ENCODE measurements at regions not wholly inside any gene's neighbourhood (a gene's known extent, or its start where the extent isn't known, plus 50 kb on each side); places are given as distances from the start of the nearest gene placed in this dataset.

DNA sequence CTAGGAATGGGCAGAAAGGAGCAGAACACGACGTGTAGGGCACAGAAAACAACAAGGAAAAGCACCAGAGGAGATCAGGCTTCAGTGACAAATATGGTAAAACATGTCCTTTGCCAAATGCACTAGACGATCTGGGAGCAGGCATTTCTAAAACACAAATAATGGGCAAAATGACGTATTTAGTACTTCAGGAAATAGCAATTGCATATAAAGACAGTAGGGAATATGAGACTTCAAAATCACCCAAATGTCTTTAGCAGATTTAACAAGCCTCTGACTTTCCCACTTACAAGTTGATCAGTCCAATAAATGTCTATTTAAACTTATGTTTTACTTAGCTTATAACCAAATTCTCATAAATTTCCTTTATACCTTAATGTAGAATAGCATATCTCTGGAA lies 969.6 kb upstream of the C9orf72 start:
- TF ChIP-seq, protein P1, sequence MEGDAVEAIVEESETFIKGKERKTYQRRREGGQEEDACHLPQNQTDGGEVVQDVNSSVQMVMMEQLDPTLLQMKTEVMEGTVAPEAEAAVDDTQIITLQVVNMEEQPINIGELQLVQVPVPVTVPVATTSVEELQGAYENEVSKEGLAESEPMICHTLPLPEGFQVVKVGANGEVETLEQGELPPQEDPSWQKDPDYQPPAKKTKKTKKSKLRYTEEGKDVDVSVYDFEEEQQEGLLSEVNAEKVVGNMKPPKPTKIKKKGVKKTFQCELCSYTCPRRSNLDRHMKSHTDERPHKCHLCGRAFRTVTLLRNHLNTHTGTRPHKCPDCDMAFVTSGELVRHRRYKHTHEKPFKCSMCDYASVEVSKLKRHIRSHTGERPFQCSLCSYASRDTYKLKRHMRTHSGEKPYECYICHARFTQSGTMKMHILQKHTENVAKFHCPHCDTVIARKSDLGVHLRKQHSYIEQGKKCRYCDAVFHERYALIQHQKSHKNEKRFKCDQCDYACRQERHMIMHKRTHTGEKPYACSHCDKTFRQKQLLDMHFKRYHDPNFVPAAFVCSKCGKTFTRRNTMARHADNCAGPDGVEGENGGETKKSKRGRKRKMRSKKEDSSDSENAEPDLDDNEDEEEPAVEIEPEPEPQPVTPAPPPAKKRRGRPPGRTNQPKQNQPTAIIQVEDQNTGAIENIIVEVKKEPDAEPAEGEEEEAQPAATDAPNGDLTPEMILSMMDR (IDR thresholded peaks at IDR 0.05): no peak
- ATAC-seq: no peak
- intact Hi-C loops (cut with DNase I): no loop called here

DNA sequence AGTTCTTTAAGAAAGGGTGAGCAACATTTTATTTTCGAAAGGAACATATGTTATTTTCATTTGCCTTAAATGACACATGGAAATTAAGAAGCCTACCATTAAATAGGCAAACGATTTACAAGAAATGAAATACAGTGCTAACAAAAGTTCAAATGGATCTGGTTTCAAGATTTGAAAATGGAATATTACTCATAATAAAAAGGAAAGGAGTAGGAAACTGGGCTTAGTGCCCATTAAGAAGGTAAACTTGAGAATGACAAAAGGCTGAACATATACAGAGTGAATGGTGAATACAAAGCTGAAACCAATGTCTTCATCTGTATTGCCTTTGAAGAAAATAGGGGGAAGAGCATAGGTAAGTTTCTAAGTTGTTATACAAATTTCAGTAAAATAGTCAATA lies 974.2 kb upstream of the C9orf72 start:
- Histone ChIP-seq H3K27ac (no peak overlapping the region), H3K4me3 (no peak overlapping the region), H3K27me3 (ENCODE audit: low read depth) (no peaks in the 10 kb centered on the region), H3K9me3 (peaks cover 3% of the 10 kb centered on the region), H3K36me3 (no peaks in the 10 kb centered on the region), H3K4me1 (no peaks in the 10 kb centered on the region)
- ATAC-seq (no peak), DNase-seq (no peak)
- TF ChIP-seq, protein P1 (IDR thresholded peaks at IDR 0.05): no peak
- intact Hi-C loops (cut with DNase I): no loop called here

More for the DNA sequence above, 969.6 kb upstream of the C9orf72 start:
- H3K4me3 ChIP-seq: no peak overlapping the region
- no peaks in the 10 kb centered on the region for H3K27me3 ChIP-seq (ENCODE audit: low read depth)
- no peaks in the 10 kb centered on the region for H3K9me3 ChIP-seq
- H3K27ac ChIP-seq: no peak overlapping the region
- no peaks in the 10 kb centered on the region for H3K36me3 ChIP-seq
- DNase-seq: no peak
- H3K4me1 ChIP-seq: no peaks in the 10 kb centered on the region

DNA sequence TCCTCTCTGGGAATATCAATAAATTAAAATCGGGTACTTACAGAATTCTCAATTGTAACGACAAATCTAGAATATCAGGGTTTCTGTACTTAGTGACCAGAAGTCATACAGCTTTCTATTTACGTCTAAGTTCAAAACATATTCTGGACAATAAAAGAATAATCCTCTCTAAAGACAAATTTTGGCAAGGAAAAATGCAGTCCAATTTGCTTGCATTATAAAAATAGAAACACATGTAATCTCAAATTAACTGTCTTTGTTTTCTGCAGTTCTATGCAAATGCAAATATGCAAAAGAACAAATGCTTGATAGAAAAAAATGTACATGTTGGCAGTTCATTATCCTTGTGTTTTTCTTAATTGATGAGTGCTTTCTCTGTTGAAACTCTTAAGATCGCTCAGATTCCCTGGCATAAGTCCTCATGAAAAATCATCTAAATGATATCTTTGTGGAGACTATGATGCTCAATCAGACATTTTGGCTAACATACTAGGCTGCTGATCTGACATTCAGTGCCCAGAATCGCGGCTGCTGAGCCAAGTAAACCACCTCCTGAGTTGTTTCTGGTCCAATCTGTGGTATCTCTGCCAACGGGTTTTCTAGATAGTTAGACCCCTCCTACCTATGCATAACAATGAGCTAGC lies 990.1 kb upstream of the C9orf72 start:
- no peak for ATAC-seq
- no peak overlapping the region for H3K27ac ChIP-seq
- no peak overlapping the region for H3K4me3 ChIP-seq
- no peak for DNase-seq
- intact Hi-C loops (cut with DNase I): no loop called here
- no peaks in the 10 kb centered on the region for H3K27me3 ChIP-seq (ENCODE audit: low read depth)
- no peaks in the 10 kb centered on the region for H3K4me1 ChIP-seq
- no peaks in the 10 kb centered on the region for H3K36me3 ChIP-seq
- TF ChIP-seq, protein P1 (IDR thresholded peaks at IDR 0.05): no peak
- H3K9me3 ChIP-seq: no peaks in the 10 kb centered on the region

DNA sequence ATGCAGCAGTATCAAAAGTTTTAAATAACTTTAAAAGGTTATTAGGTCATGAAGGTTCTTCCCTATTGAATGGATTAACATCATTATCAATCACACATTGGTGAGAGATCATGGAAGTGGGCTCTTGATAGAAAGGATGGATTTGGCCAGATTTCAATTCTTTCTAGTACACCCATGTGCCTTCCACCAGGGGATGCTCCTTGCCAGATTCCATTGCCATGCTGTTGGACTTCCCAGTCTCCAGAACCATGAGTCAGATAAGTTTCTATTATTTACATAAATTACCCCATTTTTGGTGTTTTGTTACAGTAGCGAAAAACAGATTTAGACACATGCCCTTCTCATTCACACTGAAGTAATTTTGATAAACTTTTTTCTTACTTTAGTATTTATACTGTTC lies 1010.6 kb upstream of the C9orf72 start:
- intact Hi-C loops (cut with DNase I): no loop called here
- no peaks in the 10 kb centered on the region for H3K9me3 ChIP-seq
- no peak overlapping the region for H3K4me3 ChIP-seq
- no peak overlapping the region for H3K27ac ChIP-seq
- TF ChIP-seq, protein P1 (IDR thresholded peaks at IDR 0.05): no peak
- DNase-seq: no peak
- H3K36me3 ChIP-seq: no peaks in the 10 kb centered on the region
- H3K27me3 ChIP-seq (ENCODE audit: low read depth): no peaks in the 10 kb centered on the region
- ATAC-seq: no peak
- no peaks in the 10 kb centered on the region for H3K4me1 ChIP-seq

DNA sequence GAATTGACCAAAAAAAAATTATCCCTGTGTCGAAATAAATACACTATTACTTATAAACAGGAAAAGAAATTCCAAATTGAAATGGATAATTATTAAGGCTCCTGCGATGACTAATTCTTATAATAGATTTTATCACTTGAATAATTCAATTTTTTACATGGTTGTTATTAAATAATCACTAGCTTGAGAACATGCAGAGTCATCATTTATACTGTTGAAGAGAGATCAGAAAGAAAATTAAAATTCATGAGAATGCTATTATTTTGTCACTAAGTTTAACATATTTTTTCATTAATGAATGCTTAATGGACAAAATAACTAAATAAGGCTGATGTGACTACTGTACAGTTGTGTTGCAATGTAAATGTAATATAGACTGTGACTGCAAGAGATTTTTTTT lies 1011.3 kb upstream of the C9orf72 start:
- intact Hi-C loops (cut with DNase I): no loop called here
- DNase-seq (no peak), ATAC-seq (no peak)
- Histone ChIP-seq H3K27me3 (ENCODE audit: low read depth) (no peaks in the 10 kb centered on the region), H3K4me1 (no peaks in the 10 kb centered on the region), H3K9me3 (no peaks in the 10 kb centered on the region), H3K27ac (no peak overlapping the region), H3K4me3 (no peak overlapping the region), H3K36me3 (no peaks in the 10 kb centered on the region)
- TF ChIP-seq, protein P1 (IDR thresholded peaks at IDR 0.05): no peak
